Ovary (tissue), 7 donors: ENCODE measurements at regions not wholly inside any gene's neighbourhood (a gene's known extent, or its start where the extent isn't known, plus 50 kb on each side); places are given as distances from the start of the nearest gene placed in this dataset.

ENCODE experiments used
- DNase-seq, 5 donors: peaks; one replicate each; pipeline ENCODE4 v3.0.0-alpha.2; 2019 to 2020
- H3K27ac ChIP-seq, 2 donors: fragments of 200-600 bp; one replicate each; pipeline versions ENCODE4 v1.5.1 to v1.8.0; 2019 to 2022
- H3K27me3 ChIP-seq: fragments of 200-600 bp; one replicate; pipeline ENCODE4 v1.8.0; 2022
- H3K36me3 ChIP-seq: fragments of 200-600 bp; sonication (generic); one replicate; pipeline ENCODE4 v1.5.1; 2019
- H3K4me1 ChIP-seq: one replicate; pipeline ENCODE4 v1.8.1; 2013; ENCODE audit warnings: mild to moderate bottlenecking, moderate library complexity; ENCODE audit not compliant: insufficient read depth
- H3K4me3 ChIP-seq: fragments of 200-600 bp; sonication (generic); one replicate; pipeline ENCODE4 v1.5.1; 2017
- H3K9me3 ChIP-seq, 2 donors: fragments of 200-600 bp in 1 of 2; sonication (generic) in 1 of 2; one replicate each; pipeline versions ENCODE4 v1.5.1 to v1.8.1; 2013 to 2019; ENCODE audit warnings: mild to moderate bottlenecking in 1 of 2, moderate library complexity in 1 of 2
- CTCF ChIP-seq, 3 donors: fragments of 450-650 bp in 2 of 3; fragments of 200-600 bp in 1 of 3; IDR thresholded peaks; one replicate each; pipeline versions ENCODE4 v1.5.1 to v1.8.0; 2016 to 2022; ENCODE audit warnings: antibody characterized with exemption in 3 of 3, mild to moderate bottlenecking in 1 of 3
- EP300 ChIP-seq: sonication (generic); formaldehyde crosslinking; IDR thresholded peaks from one replicate; pipeline ENCODE4 v1.6.1; 2017; ENCODE audit warnings: antibody characterized with exemption
- POLR2A ChIP-seq: fragments of 450-650 bp; IDR thresholded peaks from one replicate; pipeline ENCODE4 v1.6.1; 2017; ENCODE audit warnings: antibody characterized with exemption, mild to moderate bottlenecking, moderate library complexity
- WGBS, 3 donors: extraction: QIAGEN DNeasy Blood & Tissue Kit in 1 of 3; methylation state at CpG; one replicate each; pipeline versions ENCODE4 v1.1.5 to v1.1.7; 2013 to 2017; 5-methylcytosine and 5-hydroxymethylcytosine counted together
- intact Hi-C, 4 donors: fragments of 100-400 bp; cut with DNase I; formaldehyde crosslinking; loops; one replicate each; pipeline versions ENCODE4 v1.11.0 to v1.15.1; 2022 to 2023
- donor health status: DM: no; HTN: no; CAD: no; lungs with moderate emphysema.
- donor health status: DM: no; HTN: no; CAD: no.
- donor health status: Bipolar disorder and iron deficiency.
- donor health status: DM: no; HTN: no; CAD: no.
- donor health status: DM: yes; HTN: yes; CAD: no.

DNA sequence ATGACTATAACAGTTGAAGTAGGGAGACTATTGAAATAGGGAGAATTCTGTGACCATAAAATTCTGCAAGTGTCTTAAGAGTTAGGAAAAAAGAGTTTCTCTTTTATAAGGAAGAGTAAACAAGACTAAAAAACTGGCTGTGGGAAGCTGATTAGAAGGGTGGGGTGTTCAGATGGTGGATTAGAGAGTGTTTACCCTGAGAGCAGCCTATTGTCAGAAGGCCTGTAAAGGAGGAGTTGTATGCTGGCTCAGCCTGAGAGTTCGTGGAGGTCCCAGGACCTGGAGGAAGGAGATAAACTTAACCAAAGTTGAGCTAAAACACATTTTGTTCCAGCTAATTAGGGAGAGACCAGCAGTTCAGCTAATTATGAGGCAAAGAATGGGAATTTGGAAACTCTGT lies 629.7 kb downstream of the PCDH7 start:
- H3K4me3 ChIP-seq: no peak overlapping the region
- H3K27me3 ChIP-seq: no peaks in the 10 kb centered on the region
- no peaks in the 10 kb centered on the region for H3K9me3 ChIP-seq
- TF ChIP-seq POLR2A (no peak), CTCF (IDR thresholded peaks at IDR 0.05) (no peak), EP300 (no peak)
- no peaks in the 10 kb centered on the region for H3K4me1 ChIP-seq
- no peaks in the 10 kb centered on the region for H3K36me3 ChIP-seq
- no peak for DNase-seq
- intact Hi-C loops: no loop called here
- H3K27ac ChIP-seq: no peak overlapping the region
- 14 to 20% (median 17%) methylated on average over 1 of the region's 1 CpG for WGBS, 3 donors

- Histone ChIP-seq H3K27ac (no peak overlapping the region), H3K4me1 (no peaks in the 10 kb centered on the region), H3K27me3 (no peaks in the 10 kb centered on the region), H3K9me3 (no peaks in the 10 kb centered on the region), H3K4me3 (no peak overlapping the region), H3K36me3 (no peaks in the 10 kb centered on the region)
- DNase-seq: no peak
- intact Hi-C loops: no loop called here
- WGBS, 3 donors: 49 to 83% (median 60%) methylated on average over 3 of the region's 3 CpGs
- TF ChIP-seq POLR2A (no peak), CTCF (IDR thresholded peaks at IDR 0.05) (no peak), EP300 (no peak)
Observed at GRCh38 chr4:31351695-31352094, 631.5 kb downstream of the PCDH7 start.

DNA sequence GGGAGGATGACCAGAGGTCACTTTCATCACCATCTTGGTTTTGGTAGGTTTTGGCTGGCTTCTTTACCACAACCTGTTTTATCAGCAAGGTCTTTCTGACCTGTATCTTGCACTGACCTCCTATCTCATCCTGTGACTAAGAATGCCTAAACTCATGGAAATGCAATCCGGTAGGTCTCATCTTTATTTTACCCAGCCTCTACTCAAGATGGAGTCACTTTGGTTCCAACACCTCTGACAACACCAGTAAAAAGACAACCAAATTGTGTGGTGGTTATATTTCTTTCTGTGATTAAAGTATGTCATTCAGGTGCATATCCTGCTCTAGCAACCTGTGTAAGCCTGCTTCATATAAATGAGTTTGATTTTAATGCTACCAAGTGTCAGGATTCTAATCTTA lies 636.7 kb downstream of the PCDH7 start:
- intact Hi-C loops: no loop called here
- H3K27me3 ChIP-seq: no peaks in the 10 kb centered on the region
- H3K27ac ChIP-seq: no peak overlapping the region
- no peaks in the 10 kb centered on the region for H3K4me1 ChIP-seq
- no peaks in the 10 kb centered on the region for H3K9me3 ChIP-seq
- no peak for DNase-seq
- TF ChIP-seq POLR2A (no peak), EP300 (no peak), CTCF (IDR thresholded peaks at IDR 0.05) (no peak)
- 92 to 94% (median 93%) methylated on average over 1 of the region's 1 CpG for WGBS, 3 donors
- H3K4me3 ChIP-seq: no peak overlapping the region
- no peaks in the 10 kb centered on the region for H3K36me3 ChIP-seq

- WGBS, 3 donors: 18 to 23% (median 20%) methylated on average over 1 of the region's 1 CpG
- intact Hi-C loops: no loop called here
- H3K27me3 ChIP-seq: no peaks in the 10 kb centered on the region
- H3K4me1 ChIP-seq: no peaks in the 10 kb centered on the region
- H3K36me3 ChIP-seq: no peaks in the 10 kb centered on the region
- TF ChIP-seq CTCF (IDR thresholded peaks at IDR 0.05): no peak
- no peak for TF ChIP-seq POLR2A
- no peak for TF ChIP-seq EP300
- no peak for DNase-seq
- no peak overlapping the region for H3K4me3 ChIP-seq
- no peaks in the 10 kb centered on the region for H3K9me3 ChIP-seq
- H3K27ac ChIP-seq: no peak overlapping the region
Observed at GRCh38 chr4:31360786-31361185, 640.6 kb downstream of the PCDH7 start.

GRCh38 chr4:31362756-31363155 lies 642.6 kb downstream of the PCDH7 start:
- Histone ChIP-seq H3K4me1 (no peaks in the 10 kb centered on the region), H3K27ac (no peak overlapping the region), H3K36me3 (no peaks in the 10 kb centered on the region), H3K4me3 (no peak overlapping the region), H3K9me3 (no peaks in the 10 kb centered on the region), H3K27me3 (no peaks in the 10 kb centered on the region)
- intact Hi-C loops: no loop called here
- no peak for TF ChIP-seq EP300
- TF ChIP-seq CTCF (IDR thresholded peaks at IDR 0.05): no peak
- no peak for TF ChIP-seq POLR2A
- no peak for DNase-seq
- WGBS, 3 donors: 92 to 96% (median 93%) methylated on average over 4 of the region's 4 CpGs
